ENCODE measurements at regions not wholly inside any gene's neighbourhood (a gene's known extent, or its start where the extent isn't known, plus 50 kb on each side); places are given as distances from the start of the nearest gene placed in this dataset.

DNA sequence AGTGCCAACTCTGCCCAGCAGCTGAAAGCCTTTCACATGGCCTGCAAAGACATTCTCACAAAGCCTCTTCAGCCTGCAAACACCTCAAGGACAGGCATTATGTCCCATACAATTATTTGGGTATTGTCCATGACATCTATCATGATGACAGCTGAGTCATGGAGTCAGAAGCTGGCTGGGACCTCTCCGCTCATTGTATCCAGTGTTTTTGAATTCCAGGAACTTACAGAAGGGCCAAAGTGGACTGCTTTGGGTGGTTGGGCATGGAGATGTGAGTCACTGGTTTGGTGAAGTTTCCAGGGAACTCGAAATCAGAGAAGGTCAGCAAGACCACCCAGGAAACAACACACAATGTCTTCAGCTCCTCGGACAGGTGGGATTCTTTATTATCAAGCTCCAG, 188.6 kb upstream of the CCL2 start:
- no peaks in the 10 kb centered on the region for H4K20me1 ChIP-seq (ENCODE audit: control insufficient read depth, extremely low read depth, insufficient read depth, low read length)
- TF ChIP-seq, protein P1, sequence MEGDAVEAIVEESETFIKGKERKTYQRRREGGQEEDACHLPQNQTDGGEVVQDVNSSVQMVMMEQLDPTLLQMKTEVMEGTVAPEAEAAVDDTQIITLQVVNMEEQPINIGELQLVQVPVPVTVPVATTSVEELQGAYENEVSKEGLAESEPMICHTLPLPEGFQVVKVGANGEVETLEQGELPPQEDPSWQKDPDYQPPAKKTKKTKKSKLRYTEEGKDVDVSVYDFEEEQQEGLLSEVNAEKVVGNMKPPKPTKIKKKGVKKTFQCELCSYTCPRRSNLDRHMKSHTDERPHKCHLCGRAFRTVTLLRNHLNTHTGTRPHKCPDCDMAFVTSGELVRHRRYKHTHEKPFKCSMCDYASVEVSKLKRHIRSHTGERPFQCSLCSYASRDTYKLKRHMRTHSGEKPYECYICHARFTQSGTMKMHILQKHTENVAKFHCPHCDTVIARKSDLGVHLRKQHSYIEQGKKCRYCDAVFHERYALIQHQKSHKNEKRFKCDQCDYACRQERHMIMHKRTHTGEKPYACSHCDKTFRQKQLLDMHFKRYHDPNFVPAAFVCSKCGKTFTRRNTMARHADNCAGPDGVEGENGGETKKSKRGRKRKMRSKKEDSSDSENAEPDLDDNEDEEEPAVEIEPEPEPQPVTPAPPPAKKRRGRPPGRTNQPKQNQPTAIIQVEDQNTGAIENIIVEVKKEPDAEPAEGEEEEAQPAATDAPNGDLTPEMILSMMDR (conservative IDR thresholded peaks at IDR 0.05 in 1 of 2, IDR thresholded peaks at IDR 0.05 in 1 of 2; ENCODE audit: low read depth in 1 of 2, low read length in 2 of 2) = no peak
- no peak for TF ChIP-seq EZH2 (IDR thresholded peaks at IDR 0.05; ENCODE audit: low read length, missing control alignments)
- H3K9ac ChIP-seq (ENCODE audit: insufficient read depth, low read length) = no peak overlapping the region
- no peaks in the 10 kb centered on the region for H3K4me1 ChIP-seq (ENCODE audit: control insufficient read depth, extremely low read depth, insufficient read depth, low read length)
- H3K4me2 ChIP-seq (ENCODE audit: extremely low read depth, insufficient read depth, low read length) = no peak overlapping the region
- H3K36me3 ChIP-seq (ENCODE audit: control insufficient read depth, insufficient read depth, low read length) = no peaks in the 10 kb centered on the region
- no peak overlapping the region for H3K27ac ChIP-seq (ENCODE audit: insufficient read depth, low read length)
- H3K79me2 ChIP-seq (ENCODE audit: control insufficient read depth, insufficient read depth, low read length) = no peaks in the 10 kb centered on the region
- no peak for DNase-seq (ENCODE audit: low read depth in 2 of 2)
- H3K9me3 ChIP-seq (ENCODE audit: control insufficient read depth, insufficient read depth, low read depth, low read length) = no peaks in the 10 kb centered on the region
- no peaks in the 10 kb centered on the region for H3K27me3 ChIP-seq (ENCODE audit: control insufficient read depth, insufficient read depth, low read length)
- no peak overlapping the region for H2AFZ ChIP-seq (ENCODE audit: low read length)
- no peak overlapping the region for H3K4me3 ChIP-seq (replicated peaks in 1 of 4; ENCODE audit: control extremely low read depth in 1 of 4, insufficient read depth in 1 of 4, low read depth in 3 of 4, low read length in 4 of 4)

DNA sequence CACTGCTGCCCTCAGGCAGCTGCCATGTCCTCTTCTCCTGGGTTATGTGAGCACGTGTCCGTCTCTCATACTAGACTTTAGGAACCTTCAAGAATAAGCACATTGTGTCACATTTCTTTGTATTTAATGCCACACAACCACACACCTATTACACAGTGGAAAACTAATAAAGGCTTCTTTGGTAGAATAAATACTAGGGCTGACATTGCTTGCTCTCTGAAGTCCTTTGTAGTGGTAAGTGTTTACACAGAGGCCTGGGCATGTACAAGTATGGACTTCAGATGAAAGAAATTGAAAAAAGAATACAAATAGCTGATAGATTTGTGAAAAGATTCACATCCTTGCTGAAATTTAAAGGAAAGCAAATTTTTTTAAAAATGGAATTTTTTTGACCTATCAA, 188.1 kb upstream of the CCL2 start:
- Histone ChIP-seq H3K4me1 (ENCODE audit: control insufficient read depth, extremely low read depth, insufficient read depth, low read length) (no peaks in the 10 kb centered on the region), H3K27ac (ENCODE audit: insufficient read depth, low read length) (no peak overlapping the region), H3K9ac (ENCODE audit: insufficient read depth, low read length) (no peak overlapping the region), H2AFZ (ENCODE audit: low read length) (no peak overlapping the region), H3K9me3 (ENCODE audit: control insufficient read depth, insufficient read depth, low read depth, low read length) (no peaks in the 10 kb centered on the region), H4K20me1 (ENCODE audit: control insufficient read depth, extremely low read depth, insufficient read depth, low read length) (no peaks in the 10 kb centered on the region), H3K4me2 (ENCODE audit: extremely low read depth, insufficient read depth, low read length) (no peak overlapping the region), H3K79me2 (ENCODE audit: control insufficient read depth, insufficient read depth, low read length) (no peaks in the 10 kb centered on the region), H3K4me3 (replicated peaks in 1 of 4; ENCODE audit: control extremely low read depth in 1 of 4, insufficient read depth in 1 of 4, low read depth in 3 of 4, low read length in 4 of 4) (no peak overlapping the region), H3K27me3 (ENCODE audit: control insufficient read depth, insufficient read depth, low read length) (no peaks in the 10 kb centered on the region), H3K36me3 (ENCODE audit: control insufficient read depth, insufficient read depth, low read length) (no peaks in the 10 kb centered on the region)
- TF ChIP-seq, protein P1 (conservative IDR thresholded peaks at IDR 0.05 in 1 of 2, IDR thresholded peaks at IDR 0.05 in 1 of 2; ENCODE audit: low read depth in 1 of 2, low read length in 2 of 2) = no peak
- no peak for TF ChIP-seq EZH2 (IDR thresholded peaks at IDR 0.05; ENCODE audit: low read length, missing control alignments)
- DNase-seq (ENCODE audit: low read depth in 2 of 2) = no peak

DNA sequence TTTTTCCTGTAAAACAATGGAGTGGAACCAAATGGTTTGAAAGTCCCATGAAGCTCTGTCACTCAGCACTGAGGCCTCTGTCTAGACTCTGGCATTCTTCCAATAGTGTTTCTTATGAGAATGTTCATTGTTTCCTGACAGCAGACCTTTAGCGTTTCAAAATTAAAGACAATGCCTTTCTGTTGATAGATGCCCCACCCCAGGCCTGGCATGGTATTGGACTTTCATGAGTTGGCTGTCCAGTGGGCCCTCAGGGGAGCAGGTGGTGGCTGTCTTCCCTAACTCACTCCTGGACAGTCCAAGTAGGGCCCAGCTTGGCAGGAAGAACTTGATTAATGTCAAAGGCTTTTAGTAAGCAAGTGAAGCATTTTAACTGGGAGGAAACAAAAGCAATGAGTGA, 186.5 kb upstream of the CCL2 start:
- TF ChIP-seq, protein P1 (conservative IDR thresholded peaks at IDR 0.05 in 1 of 2, IDR thresholded peaks at IDR 0.05 in 1 of 2; ENCODE audit: low read depth in 1 of 2, low read length in 2 of 2) = no peak
- no peak for TF ChIP-seq EZH2 (IDR thresholded peaks at IDR 0.05; ENCODE audit: low read length, missing control alignments)
- no peak overlapping the region for H3K9ac ChIP-seq (ENCODE audit: insufficient read depth, low read length)

More for the DNA sequence above, 186.5 kb upstream of the CCL2 start:
- no peaks in the 10 kb centered on the region for H3K36me3 ChIP-seq (ENCODE audit: control insufficient read depth, insufficient read depth, low read length)
- no peaks in the 10 kb centered on the region for H4K20me1 ChIP-seq (ENCODE audit: control insufficient read depth, extremely low read depth, insufficient read depth, low read length)
- no peaks in the 10 kb centered on the region for H3K9me3 ChIP-seq (ENCODE audit: control insufficient read depth, insufficient read depth, low read depth, low read length)
- no peak overlapping the region for H2AFZ ChIP-seq (ENCODE audit: low read length)
- no peak overlapping the region for H3K4me3 ChIP-seq (replicated peaks in 1 of 4; ENCODE audit: control extremely low read depth in 1 of 4, insufficient read depth in 1 of 4, low read depth in 3 of 4, low read length in 4 of 4)
- no peak overlapping the region for H3K4me2 ChIP-seq (ENCODE audit: extremely low read depth, insufficient read depth, low read length)
- no peak overlapping the region for H3K27ac ChIP-seq (ENCODE audit: insufficient read depth, low read length)
- DNase-seq (ENCODE audit: low read depth in 2 of 2) = no peak
- H3K79me2 ChIP-seq (ENCODE audit: control insufficient read depth, insufficient read depth, low read length) = no peaks in the 10 kb centered on the region
- no peaks in the 10 kb centered on the region for H3K27me3 ChIP-seq (ENCODE audit: control insufficient read depth, insufficient read depth, low read length)
- H3K4me1 ChIP-seq (ENCODE audit: control insufficient read depth, extremely low read depth, insufficient read depth, low read length) = no peaks in the 10 kb centered on the region

Measured in fibroblast of lung (primary cell).